H9 (cell line): ENCODE measurements at regions not wholly inside any gene's neighbourhood (a gene's known extent, or its start where the extent isn't known, plus 50 kb on each side); places are given as distances from the start of the nearest gene placed in this dataset.

ENCODE experiments used
- DNase-seq: peaks from one replicate; pipeline ENCODE4 v3.0.0-alpha.2; 2017
- H2AFZ ChIP-seq: one replicate; pipeline ENCODE4 v1.6.1; 2013; ENCODE audit warnings: mild to moderate bottlenecking, low read length, control low read depth, moderate library complexity
- H2AK5ac ChIP-seq: 2 replicates; pipeline ENCODE4 v1.6.1; 2013; ENCODE audit warnings: low read length, control low read depth, mixed read lengths; ENCODE audit not compliant: insufficient read length
- H2BK120ac ChIP-seq: one replicate; pipeline ENCODE4 v1.6.1; 2013; ENCODE audit warnings: low read depth, mild to moderate bottlenecking, low read length, control low read depth, inconsistent platforms; ENCODE audit not compliant: poor library complexity, severe bottlenecking
- H2BK12ac ChIP-seq: 2 replicates; pipeline ENCODE4 v1.6.1; 2013; ENCODE audit warnings: low read length, control low read depth, mixed read lengths, low read depth; ENCODE audit not compliant: insufficient read length
- H2BK15ac ChIP-seq: 2 replicates; pipeline ENCODE4 v1.6.1; 2013; ENCODE audit warnings: low read depth, low read length, control low read depth
- H2BK20ac ChIP-seq: one replicate; pipeline ENCODE4 v1.6.1; 2013; ENCODE audit warnings: low read depth, mild to moderate bottlenecking, low read length, control low read depth, inconsistent platforms; ENCODE audit not compliant: poor library complexity, severe bottlenecking
- H2BK5ac ChIP-seq: 2 replicates; pipeline ENCODE4 v1.6.1; 2013; ENCODE audit warnings: low read length, control low read depth, mixed read lengths; ENCODE audit not compliant: insufficient read length
- H3K14ac ChIP-seq: 2 replicates; pipeline ENCODE4 v1.6.1; 2013; ENCODE audit warnings: low read length, control low read depth; ENCODE audit not compliant: insufficient read depth
- H3K18ac ChIP-seq: 2 replicates; pipeline ENCODE4 v1.6.1; 2013; ENCODE audit warnings: low read depth, mild to moderate bottlenecking, mixed read lengths, low read length, control low read depth; ENCODE audit not compliant: insufficient read length
- H3K23ac ChIP-seq: 2 replicates; pipeline ENCODE4 v1.6.1; 2013; ENCODE audit warnings: low read length, control low read depth, mixed read lengths, low read depth; ENCODE audit not compliant: insufficient read length
- H3K23me2 ChIP-seq: 2 replicates; pipeline ENCODE4 v1.6.1; 2013; ENCODE audit warnings: low read depth, mild to moderate bottlenecking, mixed read lengths, low read length, control low read depth; ENCODE audit not compliant: insufficient read length, poor library complexity, severe bottlenecking
- H3K27ac ChIP-seq: 2 replicates; pipeline ENCODE4 v1.5.1; 2013; ENCODE audit warnings: low read length, control low read depth, mixed read lengths, low read depth; ENCODE audit not compliant: insufficient read length
- H3K27me3 ChIP-seq: 2 replicates; pipeline ENCODE4 v1.6.1; 2013; ENCODE audit warnings: low read length, control low read depth, inconsistent platforms; ENCODE audit not compliant: insufficient read depth
- H3K4ac ChIP-seq: 2 replicates; pipeline ENCODE4 v1.6.1; 2013; ENCODE audit warnings: low read depth, mild to moderate bottlenecking, control low read depth, inconsistent platforms, low read length, moderate library complexity
- H3K4me1 ChIP-seq: 2 replicates; pipeline ENCODE4 v1.6.1; 2013; ENCODE audit warnings: low read length, control low read depth, inconsistent platforms; ENCODE audit not compliant: insufficient read depth
- H3K4me2 ChIP-seq: 2 replicates; pipeline ENCODE4 v1.6.1; 2013; ENCODE audit warnings: low read length, control low read depth, mixed read lengths; ENCODE audit not compliant: insufficient read length, insufficient read depth
- H3K56ac ChIP-seq: 2 replicates; pipeline ENCODE4 v1.6.1; 2013; ENCODE audit warnings: low read depth, mild to moderate bottlenecking, mixed read lengths, low read length, control low read depth; ENCODE audit not compliant: insufficient read length
- H3K79me1 ChIP-seq: 2 replicates; pipeline ENCODE4 v1.6.1; 2013; ENCODE audit warnings: low read depth, mild to moderate bottlenecking, moderate library complexity, low read length, control low read depth, inconsistent platforms; ENCODE audit not compliant: insufficient read depth, poor library complexity, severe bottlenecking
- H3K79me2 ChIP-seq: 2 replicates; pipeline ENCODE4 v1.6.1; 2013; ENCODE audit warnings: low read length, control low read depth, inconsistent platforms; ENCODE audit not compliant: insufficient read depth
- H3K9ac ChIP-seq: 2 replicates; pipeline ENCODE4 v1.6.1; 2013; ENCODE audit warnings: low read length, control low read depth, mixed read lengths; ENCODE audit not compliant: insufficient read length; ENCODE audit errors: extremely low read depth
- H3K9me3 ChIP-seq: one replicate; pipeline ENCODE4 v1.6.1; 2013; ENCODE audit warnings: low read depth, low read length, inconsistent platforms; ENCODE audit not compliant: control insufficient read depth
- H3T11ph ChIP-seq: one replicate; pipeline ENCODE4 v1.6.1; 2013; ENCODE audit warnings: mild to moderate bottlenecking, low read length, control low read depth, inconsistent platforms
- H4K20me1 ChIP-seq: one replicate; pipeline ENCODE4 v1.6.1; 2013; ENCODE audit not compliant: control insufficient read depth, insufficient read length, insufficient read depth
- H4K5ac ChIP-seq: 2 replicates; pipeline ENCODE4 v1.6.1; 2013; ENCODE audit warnings: low read depth, mild to moderate bottlenecking, mixed read lengths, low read length, control low read depth; ENCODE audit not compliant: insufficient read length
- H4K8ac ChIP-seq: replicated peaks from 2 replicates; pipeline ENCODE4 v1.6.1; 2013; ENCODE audit warnings: low read length, control low read depth, mixed read lengths, low read depth; ENCODE audit not compliant: insufficient read length
- H4K91ac ChIP-seq: 2 replicates; pipeline ENCODE4 v1.6.1; 2013; ENCODE audit warnings: low read depth, mild to moderate bottlenecking, moderate library complexity, mixed read lengths, low read length, control low read depth; ENCODE audit not compliant: insufficient read length
- H3K27ac Mint-ChIP-seq, 3 experiments: 2 replicates in 2 of 3; 3 replicates in 1 of 3; pipeline ENCODE4 v1.8.0; 2020 to 2021; ENCODE audit warnings: mixed read lengths in 3 of 3, mild to moderate bottlenecking in 1 of 3, moderate library complexity in 1 of 3
- H3K27me3 Mint-ChIP-seq: 2 replicates; pipeline ENCODE4 v1.8.0; 2021; ENCODE audit warnings: low read depth, mild to moderate bottlenecking, moderate library complexity, mixed read lengths
- H3K36me3 Mint-ChIP-seq, 3 experiments: 2 replicates in 2 of 3; 3 replicates in 1 of 3; pipeline ENCODE4 v1.8.0; 2020 to 2021; ENCODE audit warnings: low read depth in 3 of 3, mixed read lengths in 3 of 3; ENCODE audit not compliant: insufficient read depth in 1 of 3
- H3K4me1 Mint-ChIP-seq, 2 experiments: 2 replicates each; pipeline ENCODE4 v1.8.0; 2020; ENCODE audit warnings: mixed read lengths in 2 of 2
- H3K4me3 Mint-ChIP-seq, 2 experiments: 2 replicates in 1 of 2; 3 replicates in 1 of 2; pipeline ENCODE4 v1.8.0; 2020 to 2021; ENCODE audit warnings: mild to moderate bottlenecking in 2 of 2, mixed read lengths in 2 of 2, moderate library complexity in 1 of 2
- H3K9me3 Mint-ChIP-seq, 2 experiments: 2 replicates in 1 of 2; 3 replicates in 1 of 2; pipeline ENCODE4 v1.8.0; 2020; ENCODE audit warnings: mild to moderate bottlenecking in 2 of 2, mixed read lengths in 2 of 2, moderate library complexity in 1 of 2
- WGBS: extraction: QIAGEN DNeasy Blood & Tissue Kit; methylation state at CpG from one replicate; pipeline ENCODE4 v1.1.7; 2013; ENCODE audit warnings: missing lambda C conversion rate, low lambda C conversion rate, mixed read lengths; ENCODE audit not compliant: insufficient read length; ENCODE audit errors: extremely low coverage; 5-methylcytosine and 5-hydroxymethylcytosine counted together
- TF ChIP-seq, protein P1 (sequence below): fragments of 200-600 bp; sonication (generic); conservative IDR thresholded peaks from 3 replicates; pipeline ENCODE4 v1.8.0; 2021; ENCODE audit warnings: antibody characterized with exemption, mild to moderate bottlenecking

DNA sequence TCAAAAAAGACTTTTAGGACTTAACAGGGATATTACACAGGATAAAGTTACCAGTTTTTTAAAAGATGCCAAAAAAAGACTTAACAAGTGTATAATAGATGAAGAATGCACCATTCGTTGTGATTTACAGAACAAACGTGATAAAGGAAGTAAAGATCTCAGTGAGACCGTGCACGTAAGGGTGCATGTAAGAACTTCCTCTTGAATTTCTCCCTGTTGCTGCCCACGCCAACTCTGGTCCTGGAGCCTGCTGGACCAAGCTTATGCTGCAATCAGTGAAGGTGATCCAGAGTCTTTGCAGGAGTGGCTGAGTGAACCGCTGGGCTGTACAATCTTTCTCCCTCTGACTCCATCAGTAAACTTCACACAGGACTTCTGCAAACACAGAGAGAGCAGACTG lies 593.7 kb downstream of the TMEM121 start:
- TF ChIP-seq, protein P1, sequence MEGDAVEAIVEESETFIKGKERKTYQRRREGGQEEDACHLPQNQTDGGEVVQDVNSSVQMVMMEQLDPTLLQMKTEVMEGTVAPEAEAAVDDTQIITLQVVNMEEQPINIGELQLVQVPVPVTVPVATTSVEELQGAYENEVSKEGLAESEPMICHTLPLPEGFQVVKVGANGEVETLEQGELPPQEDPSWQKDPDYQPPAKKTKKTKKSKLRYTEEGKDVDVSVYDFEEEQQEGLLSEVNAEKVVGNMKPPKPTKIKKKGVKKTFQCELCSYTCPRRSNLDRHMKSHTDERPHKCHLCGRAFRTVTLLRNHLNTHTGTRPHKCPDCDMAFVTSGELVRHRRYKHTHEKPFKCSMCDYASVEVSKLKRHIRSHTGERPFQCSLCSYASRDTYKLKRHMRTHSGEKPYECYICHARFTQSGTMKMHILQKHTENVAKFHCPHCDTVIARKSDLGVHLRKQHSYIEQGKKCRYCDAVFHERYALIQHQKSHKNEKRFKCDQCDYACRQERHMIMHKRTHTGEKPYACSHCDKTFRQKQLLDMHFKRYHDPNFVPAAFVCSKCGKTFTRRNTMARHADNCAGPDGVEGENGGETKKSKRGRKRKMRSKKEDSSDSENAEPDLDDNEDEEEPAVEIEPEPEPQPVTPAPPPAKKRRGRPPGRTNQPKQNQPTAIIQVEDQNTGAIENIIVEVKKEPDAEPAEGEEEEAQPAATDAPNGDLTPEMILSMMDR = no peak
- H3K9me3 Mint-ChIP-seq = peaks cover 87 to 90% of the 10 kb centered on the region in 2 experiments

More for the DNA sequence above, 593.7 kb downstream of the TMEM121 start:
- Histone ChIP-seq H4K91ac (no peak overlapping the region), H3K4me2 (no peak overlapping the region), H3K27me3 (no peaks in the 10 kb centered on the region), H2BK5ac (no peak overlapping the region), H2BK20ac (no peak overlapping the region), H3K56ac (no peak overlapping the region), H3K9ac (no peak overlapping the region), H3K79me1 (no peaks in the 10 kb centered on the region), H3T11ph (no peak overlapping the region), H2BK15ac (no peak overlapping the region), H4K5ac (no peak overlapping the region), H4K8ac (no peak overlapping the region), H3K9me3 (peaks cover 66% of the 10 kb centered on the region), H3K27ac (no peak overlapping the region), H2BK12ac (no peak overlapping the region), H3K18ac (no peak overlapping the region), H2AFZ (no peak overlapping the region), H3K4me1 (no peaks in the 10 kb centered on the region), H3K14ac (no peak overlapping the region), H4K20me1 (no peaks in the 10 kb centered on the region), H3K23ac (no peak overlapping the region), H2AK5ac (no peak overlapping the region), H3K23me2 (no peaks in the 10 kb centered on the region), H3K4ac (no peak overlapping the region), H3K79me2 (peaks cover 2% of the 10 kb centered on the region; the same call in 1 of the 2 replicates), H2BK120ac (no peak overlapping the region)
- no peak overlapping the region for H3K27ac Mint-ChIP-seq
- no peaks in the 10 kb centered on the region for H3K27me3 Mint-ChIP-seq
- no CpG with 5 or more reads among the region's 6 CpGs for WGBS
- no peak overlapping the region for H3K4me3 Mint-ChIP-seq
- peaks cover 7 to 25% (median 15%) of the 10 kb centered on the region in 3 experiments for H3K36me3 Mint-ChIP-seq
- no peak for DNase-seq
- H3K4me1 Mint-ChIP-seq = no peaks in the 10 kb centered on the region
